Peyer's patch (tissue), 4 donors: ENCODE measurements at regions not wholly inside any gene's neighbourhood (a gene's known extent, or its start where the extent isn't known, plus 50 kb on each side); places are given as distances from the start of the nearest gene placed in this dataset.

Source experiments
- POLR2A ChIP-seq, 2 donors: fragments of 450-650 bp; IDR thresholded peaks; one replicate each; pipeline ENCODE4 v1.5.1; 2017; ENCODE audit warnings: antibody characterized with exemption in 2 of 2, mild to moderate bottlenecking in 2 of 2, moderate library complexity in 2 of 2
- TF ChIP-seq, protein P1 (sequence below), 6 experiments: fragments of 450-650 bp in 4 of 6; fragments of 200-600 bp in 2 of 6; sonication (generic) in 1 of 6; IDR thresholded peaks; one replicate each; pipeline ENCODE4 v1.5.1; 2017 to 2019; ENCODE audit warnings: antibody characterized with exemption in 6 of 6, mild to moderate bottlenecking in 3 of 6, moderate library complexity in 1 of 6

DNA sequence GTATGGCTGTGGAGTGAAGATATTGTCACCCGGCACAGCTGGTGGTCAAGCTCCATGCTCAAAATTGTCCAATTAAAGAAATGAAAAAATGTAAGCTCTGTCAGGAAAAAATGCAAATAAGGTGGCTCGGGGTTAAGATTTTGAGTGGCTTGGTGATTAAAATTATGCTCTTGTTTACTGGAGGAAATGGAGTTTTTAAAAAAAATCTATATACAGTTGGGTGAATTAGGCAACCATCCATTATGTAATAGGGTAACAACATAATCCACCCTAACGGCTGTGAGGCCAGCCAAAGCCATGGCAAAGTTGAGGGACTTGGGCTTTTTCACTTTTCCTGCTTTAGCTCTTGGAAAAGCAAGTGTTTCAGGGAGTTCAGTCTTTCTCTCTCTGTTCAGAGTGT, 260.8 kb upstream of the HABP2 start:
- no peak for TF ChIP-seq POLR2A (IDR thresholded peaks at IDR 0.05)
- TF ChIP-seq, protein P1, sequence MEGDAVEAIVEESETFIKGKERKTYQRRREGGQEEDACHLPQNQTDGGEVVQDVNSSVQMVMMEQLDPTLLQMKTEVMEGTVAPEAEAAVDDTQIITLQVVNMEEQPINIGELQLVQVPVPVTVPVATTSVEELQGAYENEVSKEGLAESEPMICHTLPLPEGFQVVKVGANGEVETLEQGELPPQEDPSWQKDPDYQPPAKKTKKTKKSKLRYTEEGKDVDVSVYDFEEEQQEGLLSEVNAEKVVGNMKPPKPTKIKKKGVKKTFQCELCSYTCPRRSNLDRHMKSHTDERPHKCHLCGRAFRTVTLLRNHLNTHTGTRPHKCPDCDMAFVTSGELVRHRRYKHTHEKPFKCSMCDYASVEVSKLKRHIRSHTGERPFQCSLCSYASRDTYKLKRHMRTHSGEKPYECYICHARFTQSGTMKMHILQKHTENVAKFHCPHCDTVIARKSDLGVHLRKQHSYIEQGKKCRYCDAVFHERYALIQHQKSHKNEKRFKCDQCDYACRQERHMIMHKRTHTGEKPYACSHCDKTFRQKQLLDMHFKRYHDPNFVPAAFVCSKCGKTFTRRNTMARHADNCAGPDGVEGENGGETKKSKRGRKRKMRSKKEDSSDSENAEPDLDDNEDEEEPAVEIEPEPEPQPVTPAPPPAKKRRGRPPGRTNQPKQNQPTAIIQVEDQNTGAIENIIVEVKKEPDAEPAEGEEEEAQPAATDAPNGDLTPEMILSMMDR (IDR thresholded peaks at IDR 0.05) = no peak
